ENCODE measurements at regions not wholly inside any gene's neighbourhood (a gene's known extent, or its start where the extent isn't known, plus 50 kb on each side); places are given as distances from the start of the nearest gene placed in this dataset.
"Not testable (repeated sequence)": the region's sequence is repeated elsewhere in the genome, so short reads cannot be mapped to it uniquely, and the experiment has no call there.

GRCh38 chr15:36152936-36153335, 426.5 kb upstream of the CDIN1 start:
- no peaks in the 10 kb centered on the region for H3K4me1 Mint-ChIP-seq (ENCODE audit: low read depth)
- CTCF ChIA-PET = no interaction called here
- peaks cover 4% of the 10 kb centered on the region for H3K9me3 Mint-ChIP-seq
- no peak overlapping the region for H3K4me3 Mint-ChIP-seq
- intact Hi-C loops (cut with micrococcal nuclease) = no loop called here
- H3K27ac Mint-ChIP-seq = no peak overlapping the region
- H3K36me3 Mint-ChIP-seq (ENCODE audit: low read depth) = no peaks in the 10 kb centered on the region
- H3K27me3 Mint-ChIP-seq (ENCODE audit: low read depth) = peaks cover 2% of the 10 kb centered on the region
- DNase-seq = no peak

GRCh38 chr15:36156879-36157427, 422.5 kb upstream of the CDIN1 start:
- Mint-ChIP-seq H3K4me3 (no peak overlapping the region), H3K36me3 (ENCODE audit: low read depth) (no peaks in the 10 kb centered on the region), H3K27ac (no peak overlapping the region), H3K4me1 (ENCODE audit: low read depth) (no peaks in the 10 kb centered on the region), H3K27me3 (ENCODE audit: low read depth) (peaks cover 2% of the 10 kb centered on the region), H3K9me3 (no peaks in the 10 kb centered on the region)
- intact Hi-C loops (cut with micrococcal nuclease) = no loop called here
- CTCF ChIA-PET = no interaction called here
- no peak for DNase-seq

DNA sequence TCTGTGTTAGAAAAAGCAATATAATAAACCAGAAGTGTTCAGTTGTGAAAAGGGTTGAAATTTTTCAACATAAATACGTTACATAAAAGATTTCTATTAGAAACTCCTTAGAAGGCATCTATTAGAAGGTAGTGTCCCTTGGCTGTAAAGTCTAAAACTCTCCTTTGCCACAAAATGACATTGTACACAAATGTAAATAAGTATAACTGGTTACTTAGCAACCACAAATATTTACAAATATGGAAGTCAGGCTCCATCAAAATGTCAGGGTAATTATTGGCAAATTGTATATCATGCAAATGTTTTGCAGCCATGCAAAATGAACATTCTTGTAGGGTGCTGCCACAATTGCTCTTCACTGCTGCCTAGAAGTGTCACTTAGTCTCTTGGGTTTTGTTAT, 419.1 kb upstream of the CDIN1 start:
- DNase-seq = no peak
- Mint-ChIP-seq H3K27me3 (ENCODE audit: low read depth) (peaks cover 2% of the 10 kb centered on the region), H3K27ac (no peak overlapping the region), H3K4me3 (no peak overlapping the region), H3K4me1 (ENCODE audit: low read depth) (no peaks in the 10 kb centered on the region), H3K36me3 (ENCODE audit: low read depth) (no peaks in the 10 kb centered on the region), H3K9me3 (peaks cover 2% of the 10 kb centered on the region)
- intact Hi-C loops (cut with micrococcal nuclease) = no loop called here
- CTCF ChIA-PET = no interaction called here

DNA sequence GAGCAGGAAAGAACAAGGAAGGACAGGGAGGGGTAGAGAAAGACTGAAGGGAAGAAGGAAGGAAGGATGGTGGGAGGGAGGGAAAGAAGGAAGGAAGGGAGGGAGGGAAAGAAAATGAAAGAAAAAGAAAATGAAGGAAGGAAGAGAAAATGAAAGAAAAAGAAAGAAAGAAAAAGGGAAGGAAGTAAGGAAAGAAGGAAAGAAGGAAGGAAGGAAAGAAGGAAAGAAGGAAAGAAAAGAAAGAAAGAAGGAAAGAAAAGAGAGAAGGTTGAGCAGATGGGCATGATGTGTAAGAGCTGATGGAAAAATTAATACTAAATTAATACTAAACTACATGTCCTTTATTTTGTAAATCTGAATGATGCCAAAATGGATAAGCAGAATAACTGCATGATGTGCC, 418.3 kb upstream of the CDIN1 start:
- H3K27me3 Mint-ChIP-seq (ENCODE audit: low read depth) = no peaks in the 10 kb centered on the region
- CTCF ChIA-PET = no interaction called here
- no peaks in the 10 kb centered on the region for H3K36me3 Mint-ChIP-seq (ENCODE audit: low read depth)
- DNase-seq = no peak
- no peak overlapping the region for H3K27ac Mint-ChIP-seq
- H3K4me1 Mint-ChIP-seq (ENCODE audit: low read depth) = no peaks in the 10 kb centered on the region
- intact Hi-C loops (cut with micrococcal nuclease) = no loop called here
- H3K4me3 Mint-ChIP-seq = no peak overlapping the region
- H3K9me3 Mint-ChIP-seq = peaks cover 2% of the 10 kb centered on the region

DNA sequence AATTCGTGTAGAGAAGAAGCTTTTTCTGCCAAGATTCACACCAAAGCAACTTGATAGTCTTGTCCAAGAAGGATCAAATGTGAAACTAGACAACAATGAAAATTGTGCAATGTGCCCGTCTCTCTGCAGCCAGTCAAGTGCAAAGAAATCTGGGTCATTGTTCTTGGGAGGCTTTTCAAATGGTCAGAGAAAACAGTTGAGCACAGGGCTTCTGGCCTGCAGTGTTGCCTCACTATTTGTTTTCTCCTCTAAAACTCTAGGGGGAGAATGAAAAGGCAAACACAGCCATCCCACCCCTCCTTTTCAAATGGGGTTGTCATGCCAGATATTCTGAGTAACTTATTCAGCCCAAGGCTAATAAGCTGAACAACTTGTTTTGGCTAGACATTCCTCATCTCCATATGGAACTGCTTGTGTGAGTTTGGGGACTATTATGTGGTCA, 417.6 kb upstream of the CDIN1 start:
- CTCF ChIA-PET = no interaction called here
- intact Hi-C loops (cut with micrococcal nuclease) = no loop called here
- Mint-ChIP-seq H3K9me3 (peaks cover 5% of the 10 kb centered on the region), H3K27ac (no peak overlapping the region), H3K4me3 (no peak overlapping the region), H3K36me3 (ENCODE audit: low read depth) (no peaks in the 10 kb centered on the region), H3K4me1 (ENCODE audit: low read depth) (no peaks in the 10 kb centered on the region), H3K27me3 (ENCODE audit: low read depth) (no peaks in the 10 kb centered on the region)
- no peak for DNase-seq

DNA sequence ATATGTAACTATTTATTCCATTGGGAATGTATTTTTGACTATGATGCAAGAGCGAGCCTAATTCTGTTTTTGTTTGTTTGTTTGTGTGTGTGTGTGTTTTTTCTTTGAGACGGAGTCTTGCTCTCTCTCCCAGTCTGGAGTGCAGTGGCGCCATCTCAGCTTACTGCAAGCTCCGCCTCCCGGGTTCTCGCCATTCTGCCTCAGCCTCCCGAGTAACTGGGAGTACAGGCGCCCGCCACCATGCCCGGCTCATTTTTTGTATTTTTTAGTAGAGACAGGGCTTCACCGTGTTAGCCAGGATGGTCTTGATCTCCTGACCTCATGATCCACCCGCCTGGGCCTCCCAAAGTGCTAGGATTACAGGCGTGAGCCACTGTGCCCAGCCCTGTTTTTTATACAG, 415.4 kb upstream of the CDIN1 start:
- DNase-seq; H3K27ac Mint-ChIP-seq; H3K36me3 Mint-ChIP-seq (ENCODE audit: low read depth); CTCF ChIA-PET; H3K9me3 Mint-ChIP-seq; H3K4me3 Mint-ChIP-seq; H3K4me1 Mint-ChIP-seq (ENCODE audit: low read depth); H3K27me3 Mint-ChIP-seq (ENCODE audit: low read depth); intact Hi-C loops (cut with micrococcal nuclease): not testable (repeated sequence)

- Mint-ChIP-seq H3K36me3 (ENCODE audit: low read depth) (no peaks in the 10 kb centered on the region), H3K4me1 (ENCODE audit: low read depth) (no peaks in the 10 kb centered on the region), H3K27me3 (ENCODE audit: low read depth) (no peaks in the 10 kb centered on the region), H3K27ac (no peak overlapping the region), H3K4me3 (no peak overlapping the region), H3K9me3 (no peaks in the 10 kb centered on the region)
- CTCF ChIA-PET = no interaction called here
- intact Hi-C loops (cut with micrococcal nuclease) = no loop called here
- DNase-seq = no peak
These were observed 406.5 kb upstream of the CDIN1 start for GRCh38 chr15:36172955-36173354.

DNA sequence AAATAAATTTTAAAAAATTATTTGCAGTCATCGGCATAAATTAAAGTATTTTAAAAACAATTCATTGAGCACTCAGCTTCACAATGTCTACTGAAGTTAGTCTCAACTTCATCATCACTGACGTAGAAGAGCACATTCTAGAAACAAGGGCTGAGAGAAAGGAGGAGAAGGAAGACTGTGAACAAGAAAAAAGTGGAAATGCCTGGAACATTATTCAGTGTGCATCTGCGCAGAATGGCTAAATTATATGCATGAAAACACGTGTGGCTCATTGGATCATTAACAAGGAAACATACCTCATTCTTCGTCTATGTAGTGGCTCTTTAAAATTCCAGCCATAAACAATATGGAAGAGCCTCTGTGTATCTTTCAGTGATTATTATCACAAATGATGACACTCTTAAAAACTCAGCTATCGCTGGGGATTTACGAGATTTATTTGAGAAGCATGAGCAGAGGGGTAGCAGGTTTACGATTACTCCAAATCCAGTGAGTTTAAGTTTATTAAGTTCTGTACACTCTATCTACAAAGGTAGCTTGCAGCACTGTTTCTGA, 404.2 kb upstream of the CDIN1 start:
- H3K4me3 Mint-ChIP-seq = no peak overlapping the region
- intact Hi-C loops (cut with micrococcal nuclease) = no loop called here
- H3K9me3 Mint-ChIP-seq = no peaks in the 10 kb centered on the region
- DNase-seq = no peak
- no peaks in the 10 kb centered on the region for H3K4me1 Mint-ChIP-seq (ENCODE audit: low read depth)
- CTCF ChIA-PET = interaction anchor here (0.7 kb wide), 1 partner anchor 350 kb away, joined by 3 read pairs; no protein-coding TSS in a partner anchor
- no peaks in the 10 kb centered on the region for H3K27me3 Mint-ChIP-seq (ENCODE audit: low read depth)
- no peak overlapping the region for H3K27ac Mint-ChIP-seq
- no peaks in the 10 kb centered on the region for H3K36me3 Mint-ChIP-seq (ENCODE audit: low read depth)

- Mint-ChIP-seq H3K36me3 (ENCODE audit: low read depth) (no peaks in the 10 kb centered on the region), H3K9me3 (no peaks in the 10 kb centered on the region), H3K4me3 (no peak overlapping the region), H3K27ac (no peak overlapping the region), H3K4me1 (ENCODE audit: low read depth) (no peaks in the 10 kb centered on the region), H3K27me3 (ENCODE audit: low read depth) (no peaks in the 10 kb centered on the region)
- CTCF ChIA-PET = interaction anchor here (0.7 kb wide), 1 partner anchor 351 kb away, joined by 3 read pairs; no protein-coding TSS in a partner anchor
- intact Hi-C loops (cut with micrococcal nuclease) = no loop called here
- no peak for DNase-seq
These were observed 403.6 kb upstream of the CDIN1 start for GRCh38 chr15:36175741-36176291.

DNA sequence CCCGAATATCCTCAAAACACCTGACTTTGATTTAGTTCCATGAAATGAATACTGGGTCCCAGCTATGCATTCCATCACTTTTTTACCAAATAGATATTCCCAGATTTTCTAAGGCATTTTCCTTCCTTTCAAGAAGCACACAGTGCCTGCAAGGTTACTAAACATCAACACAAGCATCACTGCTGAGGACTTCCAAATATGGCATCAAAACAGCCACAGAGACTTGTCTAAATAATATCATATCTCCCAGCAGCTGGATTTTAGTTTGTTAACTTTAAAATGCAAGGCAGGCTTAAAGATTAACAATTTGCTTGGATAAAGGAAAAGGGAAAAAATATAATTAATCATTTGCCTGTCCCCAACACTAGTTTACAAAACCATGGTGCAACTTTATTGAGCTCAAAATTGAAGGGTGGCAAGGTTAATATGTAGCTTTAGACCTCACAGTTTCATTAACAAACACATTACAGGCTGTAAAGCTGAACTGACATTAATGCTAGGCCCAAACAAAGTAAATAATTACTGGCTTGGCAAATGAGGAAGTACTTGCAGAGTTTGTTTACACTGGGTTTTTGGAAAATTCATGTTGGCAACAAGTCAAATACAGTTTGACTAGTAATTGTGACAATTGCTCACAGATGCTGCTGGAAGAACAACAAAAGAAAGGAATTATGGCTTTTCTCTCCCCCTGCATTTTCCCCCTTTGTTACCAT, 401.7 kb upstream of the CDIN1 start:
- Mint-ChIP-seq H3K4me1 (ENCODE audit: low read depth) (no peaks in the 10 kb centered on the region), H3K36me3 (ENCODE audit: low read depth) (no peaks in the 10 kb centered on the region), H3K27me3 (ENCODE audit: low read depth) (no peaks in the 10 kb centered on the region), H3K27ac (no peak overlapping the region), H3K4me3 (no peak overlapping the region), H3K9me3 (no peaks in the 10 kb centered on the region)
- intact Hi-C loops (cut with micrococcal nuclease) = no loop called here
- CTCF ChIA-PET = no interaction called here
- DNase-seq = no peak

DNA sequence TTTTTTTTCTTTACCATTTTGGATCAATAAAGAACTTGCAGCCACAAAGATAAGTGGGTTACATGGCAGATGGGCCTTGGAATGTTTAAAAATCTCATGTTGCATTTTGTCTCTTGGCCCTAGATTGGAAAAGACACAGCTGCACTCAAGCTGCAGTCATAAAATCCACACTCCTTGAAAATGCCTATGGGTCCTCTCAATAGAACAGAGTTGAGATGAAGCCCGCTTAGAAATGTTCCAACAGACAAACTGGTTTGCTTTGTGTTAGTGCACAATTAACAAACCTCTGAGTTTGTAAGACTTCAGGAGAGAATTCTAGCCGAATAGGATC, 401.2 kb upstream of the CDIN1 start:
- CTCF ChIA-PET = no interaction called here
- Mint-ChIP-seq H3K9me3 (no peaks in the 10 kb centered on the region), H3K27me3 (ENCODE audit: low read depth) (no peaks in the 10 kb centered on the region), H3K36me3 (ENCODE audit: low read depth) (no peaks in the 10 kb centered on the region), H3K4me3 (no peak overlapping the region), H3K4me1 (ENCODE audit: low read depth) (no peaks in the 10 kb centered on the region), H3K27ac (no peak overlapping the region)
- intact Hi-C loops (cut with micrococcal nuclease) = no loop called here
- no peak for DNase-seq

DNA sequence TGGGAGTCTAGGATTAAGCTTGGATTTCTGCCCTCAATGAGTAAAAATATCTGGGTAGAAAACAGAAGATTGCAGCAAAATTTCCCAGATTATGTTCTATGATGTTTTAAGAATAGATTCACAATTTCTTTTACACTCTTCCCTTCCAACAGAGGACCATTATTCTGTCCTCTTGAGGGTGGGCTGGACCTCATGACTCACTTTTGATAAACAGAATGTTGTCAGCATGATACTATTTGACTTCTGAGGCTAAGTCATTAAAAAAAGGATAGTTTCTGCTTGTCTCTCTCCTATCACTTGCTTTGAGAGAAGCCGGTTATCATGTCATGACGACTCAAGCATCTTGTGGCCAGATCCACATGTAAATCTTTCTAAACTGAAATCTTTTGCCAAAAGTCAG, 396.2 kb upstream of the CDIN1 start:
- intact Hi-C loops (cut with micrococcal nuclease) = no loop called here
- Mint-ChIP-seq H3K9me3 (no peaks in the 10 kb centered on the region), H3K4me1 (ENCODE audit: low read depth) (no peaks in the 10 kb centered on the region), H3K36me3 (ENCODE audit: low read depth) (no peaks in the 10 kb centered on the region), H3K27me3 (ENCODE audit: low read depth) (no peaks in the 10 kb centered on the region), H3K4me3 (no peak overlapping the region), H3K27ac (no peak overlapping the region)
- DNase-seq = no peak
- CTCF ChIA-PET = no interaction called here

DNA sequence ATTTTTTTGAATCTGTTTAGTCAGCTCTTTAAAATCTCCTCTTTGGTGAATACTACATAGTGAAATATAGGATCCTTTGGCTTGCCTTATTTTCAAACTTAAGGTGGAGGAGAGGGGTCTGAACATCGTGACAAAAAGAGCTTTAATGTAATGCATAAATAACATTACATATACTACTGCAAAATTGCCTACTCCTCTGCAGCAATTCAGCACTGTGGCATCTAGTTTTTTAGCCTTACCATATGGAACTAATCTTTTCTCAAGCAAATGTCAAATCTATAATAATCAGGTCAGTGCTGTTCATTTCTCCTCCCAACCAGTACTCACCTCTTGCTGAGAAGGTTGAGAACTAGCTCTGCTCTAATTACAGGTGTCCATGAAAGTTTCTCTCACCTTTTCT, 394.0 kb upstream of the CDIN1 start:
- Mint-ChIP-seq H3K36me3 (ENCODE audit: low read depth) (no peaks in the 10 kb centered on the region), H3K9me3 (no peaks in the 10 kb centered on the region), H3K4me3 (no peak overlapping the region), H3K4me1 (ENCODE audit: low read depth) (no peaks in the 10 kb centered on the region), H3K27ac (no peak overlapping the region), H3K27me3 (ENCODE audit: low read depth) (no peaks in the 10 kb centered on the region)
- CTCF ChIA-PET = no interaction called here
- DNase-seq = no peak
- intact Hi-C loops (cut with micrococcal nuclease) = no loop called here
